ENCODE measurements at regions not wholly inside any gene's neighbourhood (a gene's known extent, or its start where the extent isn't known, plus 50 kb on each side); places are given as distances from the start of the nearest gene placed in this dataset.

GRCh38 chr9:93809204-93809940, 145.8 kb downstream of the BARX1 start:
- no peak overlapping the region for H3K4me2 ChIP-seq (ENCODE audit: low read length)
- no peaks in the 10 kb centered on the region for H3K9me3 ChIP-seq (ENCODE audit: control insufficient read depth, low read length)
- no peaks in the 10 kb centered on the region for H3K4me1 ChIP-seq
- no peak overlapping the region for H3K4me3 ChIP-seq (ENCODE audit: low read depth, low read length)
- no peak for TF ChIP-seq CTCF (IDR thresholded peaks at IDR 0.05)
- no peak overlapping the region for H3K27ac ChIP-seq
- no peak overlapping the region for H2AFZ ChIP-seq
- H3K27me3 ChIP-seq (ENCODE audit: control insufficient read depth, insufficient read depth, low read length), result no peaks in the 10 kb centered on the region
- no peak overlapping the region for H3K9ac ChIP-seq
- H3K36me3 ChIP-seq (ENCODE audit: control insufficient read depth, insufficient read depth, low read length), result no peaks in the 10 kb centered on the region
- H3K79me2 ChIP-seq, result no peaks in the 10 kb centered on the region

- H3K79me2 ChIP-seq, result no peaks in the 10 kb centered on the region
- H3K36me3 ChIP-seq (ENCODE audit: control insufficient read depth, insufficient read depth, low read length), result no peaks in the 10 kb centered on the region
Measured at GRCh38 chr9:93808115-93809029, 146.8 kb downstream of the BARX1 start.

GRCh38 chr9:93807166-93808074, 147.7 kb downstream of the BARX1 start:
- Histone ChIP-seq H3K36me3 (ENCODE audit: control insufficient read depth, insufficient read depth, low read length) (no peaks in the 10 kb centered on the region), H3K4me2 (ENCODE audit: low read length) (no peak overlapping the region), H3K9ac (no peak overlapping the region), H3K79me2 (no peaks in the 10 kb centered on the region), H3K27me3 (ENCODE audit: control insufficient read depth, insufficient read depth, low read length) (no peaks in the 10 kb centered on the region), H3K4me3 (ENCODE audit: low read depth, low read length) (no peak overlapping the region), H3K27ac (no peak overlapping the region), H3K4me1 (no peaks in the 10 kb centered on the region), H3K9me3 (ENCODE audit: control insufficient read depth, low read length) (no peaks in the 10 kb centered on the region), H2AFZ (no peak overlapping the region)
- TF ChIP-seq CTCF (IDR thresholded peaks at IDR 0.05), result no peak

More at GRCh38 chr9:93808115-93809029, 146.8 kb downstream of the BARX1 start:
- Histone ChIP-seq H3K9ac (no peak overlapping the region), H3K27ac (no peak overlapping the region), H3K27me3 (ENCODE audit: control insufficient read depth, insufficient read depth, low read length) (no peaks in the 10 kb centered on the region), H2AFZ (no peak overlapping the region), H3K9me3 (ENCODE audit: control insufficient read depth, low read length) (no peaks in the 10 kb centered on the region), H3K4me3 (ENCODE audit: low read depth, low read length) (no peak overlapping the region), H3K4me1 (no peaks in the 10 kb centered on the region), H3K4me2 (ENCODE audit: low read length) (no peak overlapping the region)
- TF ChIP-seq CTCF (IDR thresholded peaks at IDR 0.05), result no peak

- Histone ChIP-seq H3K27ac (no peak overlapping the region), H3K9me3 (ENCODE audit: control insufficient read depth, low read length) (no peaks in the 10 kb centered on the region), H3K9ac (no peak overlapping the region), H3K36me3 (ENCODE audit: control insufficient read depth, insufficient read depth, low read length) (no peaks in the 10 kb centered on the region), H2AFZ (no peak overlapping the region), H3K4me1 (no peaks in the 10 kb centered on the region), H3K27me3 (ENCODE audit: control insufficient read depth, insufficient read depth, low read length) (no peaks in the 10 kb centered on the region), H3K4me3 (ENCODE audit: low read depth, low read length) (no peak overlapping the region), H3K79me2 (no peaks in the 10 kb centered on the region), H3K4me2 (ENCODE audit: low read length) (no peak overlapping the region)
- TF ChIP-seq CTCF (IDR thresholded peaks at IDR 0.05), result no peak
Measured at GRCh38 chr9:93801581-93802284, 153.4 kb downstream of the BARX1 start.

All from parathyroid adenoma (tissue), 2 donors.